Liver (tissue), 3 donors: ENCODE measurements at regions not wholly inside any gene's neighbourhood (a gene's known extent, or its start where the extent isn't known, plus 50 kb on each side); places are given as distances from the start of the nearest gene placed in this dataset.

ENCODE experiments used
- CTCF ChIP-seq: fragments of 150-350 bp; IDR thresholded peaks from 2 replicates; pipeline ENCODE4 v1.5.1; 2017; ENCODE audit warnings: improper control_type of control experiment, low read depth, low read length; ENCODE audit not compliant: missing input control
- NR2F2 ChIP-seq: IDR thresholded peaks from 2 replicates; pipeline ENCODE4 v1.6.1; 2016; ENCODE audit warnings: antibody characterized with exemption
- TF ChIP-seq, protein P1 (sequence below): IDR thresholded peaks from 2 replicates; pipeline ENCODE4 v1.6.1; 2016; ENCODE audit warnings: antibody characterized with exemption, mild to moderate bottlenecking
- TF ChIP-seq, protein P2 (sequence below): IDR thresholded peaks from 2 replicates; pipeline ENCODE4 v1.6.1; 2016; ENCODE audit warnings: antibody characterized with exemption
- donor health status: healthy.
- donor health status: healthy.

DNA sequence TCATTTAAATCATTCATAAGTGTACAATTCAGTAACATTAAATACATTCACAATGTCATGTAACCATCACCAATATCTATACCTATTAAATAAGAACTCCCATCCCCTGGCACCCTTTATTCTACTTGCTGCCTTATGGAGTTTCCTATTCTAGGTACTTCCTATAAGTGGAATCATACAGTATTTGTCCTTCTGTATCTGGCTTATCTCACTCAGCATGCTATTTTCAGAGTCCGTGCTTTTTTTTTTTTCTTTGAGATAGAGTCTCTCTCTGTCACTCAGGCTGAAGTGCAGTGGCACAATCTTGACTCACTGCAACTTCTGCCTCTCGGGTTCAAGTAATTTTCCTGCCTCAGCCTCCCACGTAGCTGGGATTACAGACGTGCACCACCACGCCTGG lies 67.9 kb upstream of the STOX2 start:
- TF ChIP-seq, protein P1, sequence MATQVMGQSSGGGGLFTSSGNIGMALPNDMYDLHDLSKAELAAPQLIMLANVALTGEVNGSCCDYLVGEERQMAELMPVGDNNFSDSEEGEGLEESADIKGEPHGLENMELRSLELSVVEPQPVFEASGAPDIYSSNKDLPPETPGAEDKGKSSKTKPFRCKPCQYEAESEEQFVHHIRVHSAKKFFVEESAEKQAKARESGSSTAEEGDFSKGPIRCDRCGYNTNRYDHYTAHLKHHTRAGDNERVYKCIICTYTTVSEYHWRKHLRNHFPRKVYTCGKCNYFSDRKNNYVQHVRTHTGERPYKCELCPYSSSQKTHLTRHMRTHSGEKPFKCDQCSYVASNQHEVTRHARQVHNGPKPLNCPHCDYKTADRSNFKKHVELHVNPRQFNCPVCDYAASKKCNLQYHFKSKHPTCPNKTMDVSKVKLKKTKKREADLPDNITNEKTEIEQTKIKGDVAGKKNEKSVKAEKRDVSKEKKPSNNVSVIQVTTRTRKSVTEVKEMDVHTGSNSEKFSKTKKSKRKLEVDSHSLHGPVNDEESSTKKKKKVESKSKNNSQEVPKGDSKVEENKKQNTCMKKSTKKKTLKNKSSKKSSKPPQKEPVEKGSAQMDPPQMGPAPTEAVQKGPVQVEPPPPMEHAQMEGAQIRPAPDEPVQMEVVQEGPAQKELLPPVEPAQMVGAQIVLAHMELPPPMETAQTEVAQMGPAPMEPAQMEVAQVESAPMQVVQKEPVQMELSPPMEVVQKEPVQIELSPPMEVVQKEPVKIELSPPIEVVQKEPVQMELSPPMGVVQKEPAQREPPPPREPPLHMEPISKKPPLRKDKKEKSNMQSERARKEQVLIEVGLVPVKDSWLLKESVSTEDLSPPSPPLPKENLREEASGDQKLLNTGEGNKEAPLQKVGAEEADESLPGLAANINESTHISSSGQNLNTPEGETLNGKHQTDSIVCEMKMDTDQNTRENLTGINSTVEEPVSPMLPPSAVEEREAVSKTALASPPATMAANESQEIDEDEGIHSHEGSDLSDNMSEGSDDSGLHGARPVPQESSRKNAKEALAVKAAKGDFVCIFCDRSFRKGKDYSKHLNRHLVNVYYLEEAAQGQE = no peak
- TF ChIP-seq CTCF = no peak
- TF ChIP-seq, protein P2, sequence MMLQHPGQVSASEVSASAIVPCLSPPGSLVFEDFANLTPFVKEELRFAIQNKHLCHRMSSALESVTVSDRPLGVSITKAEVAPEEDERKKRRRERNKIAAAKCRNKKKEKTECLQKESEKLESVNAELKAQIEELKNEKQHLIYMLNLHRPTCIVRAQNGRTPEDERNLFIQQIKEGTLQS = no peak
- no peak for TF ChIP-seq NR2F2
